IPS-NIHi7 (cell line): ENCODE measurements at regions not wholly inside any gene's neighbourhood (a gene's known extent, or its start where the extent isn't known, plus 50 kb on each side); places are given as distances from the start of the nearest gene placed in this dataset.

Experiments
- DNase-seq: peaks from one replicate; pipeline ENCODE4 v3.0.0; 2012; ENCODE audit warnings: mixed read lengths; ENCODE audit errors: extremely low spot score

DNA sequence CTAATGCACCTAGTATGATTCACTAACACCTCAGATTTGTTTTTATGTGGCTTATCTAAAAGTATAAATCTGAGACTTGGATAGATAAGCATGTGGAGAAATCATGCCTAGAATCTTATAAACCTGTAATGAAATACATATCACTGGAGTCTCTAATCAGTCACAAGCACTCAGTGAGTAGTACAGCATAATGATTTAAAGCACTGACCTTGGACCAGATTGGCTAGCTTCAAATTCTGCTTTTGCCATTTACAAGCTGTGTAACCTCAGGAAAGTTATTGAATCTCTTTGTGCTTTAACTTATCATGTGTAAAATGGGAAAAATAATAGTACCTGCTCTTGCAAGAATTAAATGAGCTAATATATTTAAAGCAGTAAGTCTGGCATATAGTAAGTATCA, 61.2 kb upstream of the ALDH1A1 start:
- no peak for DNase-seq

GRCh38 chr9:73011956-73012355, 59.1 kb upstream of the ALDH1A1 start:
- no peak for DNase-seq

GRCh38 chr9:73011181-73011750, 58.4 kb upstream of the ALDH1A1 start:
- no peak for DNase-seq

GRCh38 chr9:73009649-73010288, 56.9 kb upstream of the ALDH1A1 start:
- DNase-seq, result peak; percentile 10

DNA sequence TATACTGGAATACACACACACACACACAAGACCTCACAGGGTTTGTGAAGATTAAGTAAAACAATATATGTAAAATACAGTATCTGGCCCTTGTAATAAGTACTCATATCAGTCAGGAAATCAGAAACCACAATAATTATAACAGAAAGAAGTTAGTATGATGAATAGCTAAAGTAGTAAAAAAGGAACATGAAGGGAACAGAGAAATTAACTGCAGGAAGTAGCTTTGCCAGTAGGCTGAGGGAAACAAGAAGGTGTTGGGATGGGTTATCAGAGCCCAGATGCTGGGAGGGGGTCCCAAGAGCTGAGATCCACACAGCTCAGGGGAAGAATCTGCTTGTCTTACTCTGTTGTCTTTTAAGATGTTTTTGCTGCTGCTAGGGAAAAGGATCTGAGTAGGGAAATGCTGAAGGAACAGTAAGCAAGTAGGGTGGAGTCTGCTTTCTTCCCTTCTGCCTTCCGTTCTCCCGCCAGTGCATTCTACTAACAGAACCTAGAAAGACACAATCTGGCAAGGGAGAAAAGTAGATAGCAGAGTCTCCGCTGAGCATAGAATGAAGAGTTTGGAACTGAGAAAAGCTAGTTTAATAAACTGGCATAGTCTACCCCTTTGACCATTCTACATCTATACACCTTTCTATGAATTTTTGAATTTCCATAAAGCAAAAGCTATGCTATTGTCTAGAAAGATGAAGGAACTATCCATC, 55.3 kb upstream of the ALDH1A1 start:
- peak; percentile 8 for DNase-seq

- no peak for DNase-seq
Measured at GRCh38 chr9:73006986-73007385, 54.1 kb upstream of the ALDH1A1 start.
